ENCODE measurements at regions not wholly inside any gene's neighbourhood (a gene's known extent, or its start where the extent isn't known, plus 50 kb on each side); places are given as distances from the start of the nearest gene placed in this dataset.

DNA sequence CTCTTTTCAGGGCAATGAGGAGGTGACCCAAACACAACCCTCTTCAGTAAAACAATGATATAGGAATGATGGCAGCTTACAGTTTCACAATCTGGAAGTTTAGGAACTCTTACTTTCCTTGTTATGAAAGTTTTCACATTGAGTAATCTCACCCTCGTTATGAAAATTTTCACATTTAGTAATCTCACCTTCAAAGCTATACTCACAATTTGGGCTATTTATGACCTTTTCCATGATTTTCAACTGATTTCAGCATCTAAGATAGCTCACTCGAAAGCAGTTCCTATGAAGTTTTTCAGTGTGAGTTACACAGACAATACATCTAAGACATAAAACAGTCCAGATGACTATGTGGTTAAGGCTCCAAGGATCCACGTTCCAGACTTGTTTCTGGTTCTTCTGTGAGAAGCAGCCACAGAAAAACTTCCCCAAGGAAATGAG, 57.1 kb downstream of the FOXD1 start:
- TF ChIP-seq CTCF (IDR thresholded peaks at IDR 0.05; ENCODE audit: low read length): no peak
- TF ChIP-seq EZH2 (optimal IDR thresholded peaks at IDR 0.05; ENCODE audit: low read depth, low read length): no peak

Data from MM.1S (cell line).